ENCODE measurements at regions not wholly inside any gene's neighbourhood (a gene's known extent, or its start where the extent isn't known, plus 50 kb on each side); places are given as distances from the start of the nearest gene placed in this dataset.

DNA sequence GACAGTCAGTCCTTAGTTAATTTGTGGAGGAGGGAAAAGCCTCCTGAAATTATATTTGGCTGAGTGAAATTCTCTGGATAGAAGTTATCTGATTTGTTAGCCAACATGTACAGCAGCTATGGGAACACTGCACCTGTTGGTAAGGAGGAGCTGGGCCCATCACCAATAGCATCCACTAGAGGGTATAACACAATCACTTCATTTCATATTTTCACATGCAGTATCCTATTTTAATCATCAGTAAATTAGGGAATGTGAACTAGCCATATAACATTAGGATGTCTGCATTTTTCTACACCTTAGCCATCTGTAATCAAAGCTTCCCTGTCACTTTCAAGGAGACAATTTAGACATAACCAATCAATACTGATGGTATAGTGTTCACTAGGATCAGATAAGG lies 818.4 kb upstream of the CDH2 start:
- Histone ChIP-seq H3K4ac (ENCODE audit: low read depth, low read length) (no peak overlapping the region), H3K14ac (ENCODE audit: low read length) (no peak overlapping the region), H3K27ac (ENCODE audit: low read depth, low read length) (no peak overlapping the region), H3K4me3 (ENCODE audit: low read depth, low read length) (no peak overlapping the region), H2BK5ac (ENCODE audit: low read depth, low read length, poor library complexity) (no peak overlapping the region), H3K9ac (ENCODE audit: low read length) (no peak overlapping the region), H3K4me2 (ENCODE audit: low read length) (no peak overlapping the region), H3K18ac (ENCODE audit: low read length) (no peak overlapping the region), H2BK120ac (ENCODE audit: insufficient read depth, low read length, poor library complexity) (no peak overlapping the region), H4K8ac (ENCODE audit: low read depth, low read length) (no peak overlapping the region), H3K36me3 (ENCODE audit: control insufficient read depth in 1 of 2, insufficient read depth in 2 of 2, low read length in 2 of 2) (no peaks in the 10 kb centered on the region), H3K79me2 (ENCODE audit: control insufficient read depth, insufficient read depth, low read length, poor library complexity) (no peaks in the 10 kb centered on the region), H2BK12ac (ENCODE audit: low read length) (no peak overlapping the region), H4K12ac (ENCODE audit: low read depth, low read length) (no peak overlapping the region), H3K23ac (ENCODE audit: low read length) (no peak overlapping the region), H2AFZ (ENCODE audit: insufficient read depth, low read length, poor library complexity) (no peak overlapping the region), H3K9me3 (ENCODE audit: insufficient read depth, low read depth, low read length) (no peaks in the 10 kb centered on the region), H3K27me3 (ENCODE audit: insufficient read depth, low read length) (no peaks in the 10 kb centered on the region), H2AK5ac (ENCODE audit: low read length) (no peak overlapping the region), H3K79me1 (ENCODE audit: low read length) (no peaks in the 10 kb centered on the region), H3K4me1 (ENCODE audit: control insufficient read depth in 1 of 2, insufficient read depth in 2 of 2, low read length in 2 of 2) (no peaks in the 10 kb centered on the region), H4K91ac (ENCODE audit: low read depth, low read length) (no peak overlapping the region)
- no peak for DNase-seq

- H3K4ac ChIP-seq (ENCODE audit: low read depth, low read length): no peak overlapping the region
Observed at GRCh38 chr18:28984731-28985130, 807.8 kb upstream of the CDH2 start.

GRCh38 chr18:28974504-28974903 lies 797.6 kb upstream of the CDH2 start:
- Histone ChIP-seq H3K18ac (ENCODE audit: low read length) (no peak overlapping the region), H3K79me1 (ENCODE audit: low read length) (no peaks in the 10 kb centered on the region), H2AK5ac (ENCODE audit: low read length) (no peak overlapping the region), H3K4me2 (ENCODE audit: low read length) (no peak overlapping the region), H3K4me3 (ENCODE audit: low read depth, low read length) (no peak overlapping the region), H3K27ac (ENCODE audit: low read depth, low read length) (no peak overlapping the region), H3K4me1 (ENCODE audit: control insufficient read depth in 1 of 2, insufficient read depth in 2 of 2, low read length in 2 of 2) (no peaks in the 10 kb centered on the region), H3K4ac (ENCODE audit: low read depth, low read length) (no peak overlapping the region), H3K79me2 (ENCODE audit: control insufficient read depth, insufficient read depth, low read length, poor library complexity) (no peaks in the 10 kb centered on the region), H2BK120ac (ENCODE audit: insufficient read depth, low read length, poor library complexity) (no peak overlapping the region), H2BK12ac (ENCODE audit: low read length) (no peak overlapping the region), H4K12ac (ENCODE audit: low read depth, low read length) (no peak overlapping the region), H3K9ac (ENCODE audit: low read length) (no peak overlapping the region), H3K23ac (ENCODE audit: low read length) (no peak overlapping the region), H4K8ac (ENCODE audit: low read depth, low read length) (no peak overlapping the region), H4K91ac (ENCODE audit: low read depth, low read length) (no peak overlapping the region), H3K27me3 (ENCODE audit: insufficient read depth, low read length) (no peaks in the 10 kb centered on the region), H3K36me3 (ENCODE audit: control insufficient read depth in 1 of 2, insufficient read depth in 2 of 2, low read length in 2 of 2) (no peaks in the 10 kb centered on the region), H3K14ac (ENCODE audit: low read length) (no peak overlapping the region), H3K9me3 (ENCODE audit: insufficient read depth, low read depth, low read length) (no peaks in the 10 kb centered on the region), H2AFZ (ENCODE audit: insufficient read depth, low read length, poor library complexity) (no peak overlapping the region), H2BK5ac (ENCODE audit: low read depth, low read length, poor library complexity) (no peak overlapping the region)
- WGBS (ENCODE audit: extremely low coverage, insufficient coverage, insufficient read length): no CpG with 5 or more reads among the region's 1 CpG
- no peak for DNase-seq

More at GRCh38 chr18:28984731-28985130, 807.8 kb upstream of the CDH2 start:
- no peak overlapping the region for H4K8ac ChIP-seq (ENCODE audit: low read depth, low read length)
- no peak overlapping the region for H2AFZ ChIP-seq (ENCODE audit: insufficient read depth, low read length, poor library complexity)
- no peaks in the 10 kb centered on the region for H3K27me3 ChIP-seq (ENCODE audit: insufficient read depth, low read length)
- H3K79me1 ChIP-seq (ENCODE audit: low read length): no peaks in the 10 kb centered on the region
- H2BK12ac ChIP-seq (ENCODE audit: low read length): no peak overlapping the region
- no peak overlapping the region for H3K23ac ChIP-seq (ENCODE audit: low read length)
- no peak overlapping the region for H3K27ac ChIP-seq (ENCODE audit: low read depth, low read length)
- H3K36me3 ChIP-seq (ENCODE audit: control insufficient read depth in 1 of 2, insufficient read depth in 2 of 2, low read length in 2 of 2): no peaks in the 10 kb centered on the region
- no peak overlapping the region for H2AK5ac ChIP-seq (ENCODE audit: low read length)
- H3K9me3 ChIP-seq (ENCODE audit: insufficient read depth, low read depth, low read length): no peaks in the 10 kb centered on the region
- no peak overlapping the region for H3K14ac ChIP-seq (ENCODE audit: low read length)
- H2BK5ac ChIP-seq (ENCODE audit: low read depth, low read length, poor library complexity): no peak overlapping the region
- H3K79me2 ChIP-seq (ENCODE audit: control insufficient read depth, insufficient read depth, low read length, poor library complexity): no peaks in the 10 kb centered on the region
- H3K4me3 ChIP-seq (ENCODE audit: low read depth, low read length): no peak overlapping the region
- no CpG with 5 or more reads among the region's 1 CpG for WGBS (ENCODE audit: extremely low coverage, insufficient coverage, insufficient read length)
- H3K18ac ChIP-seq (ENCODE audit: low read length): no peak overlapping the region
- H3K4me1 ChIP-seq (ENCODE audit: control insufficient read depth in 1 of 2, insufficient read depth in 2 of 2, low read length in 2 of 2): no peaks in the 10 kb centered on the region
- H4K12ac ChIP-seq (ENCODE audit: low read depth, low read length): no peak overlapping the region
- H3K4me2 ChIP-seq (ENCODE audit: low read length): no peak overlapping the region
- no peak overlapping the region for H4K91ac ChIP-seq (ENCODE audit: low read depth, low read length)
- H3K9ac ChIP-seq (ENCODE audit: low read length): no peak overlapping the region
- no peak overlapping the region for H2BK120ac ChIP-seq (ENCODE audit: insufficient read depth, low read length, poor library complexity)
- no peak for DNase-seq

- no peaks in the 10 kb centered on the region for H3K79me1 ChIP-seq (ENCODE audit: low read length)
- H3K4me2 ChIP-seq (ENCODE audit: low read length): no peak overlapping the region
- H2BK5ac ChIP-seq (ENCODE audit: low read depth, low read length, poor library complexity): no peak overlapping the region
- H2AK5ac ChIP-seq (ENCODE audit: low read length): no peak overlapping the region
- no peak overlapping the region for H3K23ac ChIP-seq (ENCODE audit: low read length)
- no peaks in the 10 kb centered on the region for H3K9me3 ChIP-seq (ENCODE audit: insufficient read depth, low read depth, low read length)
- no peaks in the 10 kb centered on the region for H3K36me3 ChIP-seq (ENCODE audit: control insufficient read depth in 1 of 2, insufficient read depth in 2 of 2, low read length in 2 of 2)
- H3K27ac ChIP-seq (ENCODE audit: low read depth, low read length): no peak overlapping the region
- no peak overlapping the region for H3K4ac ChIP-seq (ENCODE audit: low read depth, low read length)
- no peak overlapping the region for H4K12ac ChIP-seq (ENCODE audit: low read depth, low read length)
- no peak overlapping the region for H3K18ac ChIP-seq (ENCODE audit: low read length)
- H4K91ac ChIP-seq (ENCODE audit: low read depth, low read length): no peak overlapping the region
- H3K4me1 ChIP-seq (ENCODE audit: control insufficient read depth in 1 of 2, insufficient read depth in 2 of 2, low read length in 2 of 2): no peaks in the 10 kb centered on the region
- no peaks in the 10 kb centered on the region for H3K79me2 ChIP-seq (ENCODE audit: control insufficient read depth, insufficient read depth, low read length, poor library complexity)
- no peak overlapping the region for H2BK12ac ChIP-seq (ENCODE audit: low read length)
- no peak overlapping the region for H4K8ac ChIP-seq (ENCODE audit: low read depth, low read length)
- no peak overlapping the region for H2AFZ ChIP-seq (ENCODE audit: insufficient read depth, low read length, poor library complexity)
- no CpG with 5 or more reads among the region's 1 CpG for WGBS (ENCODE audit: extremely low coverage, insufficient coverage, insufficient read length)
- no peaks in the 10 kb centered on the region for H3K27me3 ChIP-seq (ENCODE audit: insufficient read depth, low read length)
- no peak for DNase-seq
- H3K4me3 ChIP-seq (ENCODE audit: low read depth, low read length): no peak overlapping the region
- H3K9ac ChIP-seq (ENCODE audit: low read length): no peak overlapping the region
- H3K14ac ChIP-seq (ENCODE audit: low read length): no peak overlapping the region
- H2BK120ac ChIP-seq (ENCODE audit: insufficient read depth, low read length, poor library complexity): no peak overlapping the region
Observed at GRCh38 chr18:28973324-28973723, 796.4 kb upstream of the CDH2 start.
